ENCODE measurements at regions not wholly inside any gene's neighbourhood (a gene's known extent, or its start where the extent isn't known, plus 50 kb on each side); places are given as distances from the start of the nearest gene placed in this dataset.

DNA sequence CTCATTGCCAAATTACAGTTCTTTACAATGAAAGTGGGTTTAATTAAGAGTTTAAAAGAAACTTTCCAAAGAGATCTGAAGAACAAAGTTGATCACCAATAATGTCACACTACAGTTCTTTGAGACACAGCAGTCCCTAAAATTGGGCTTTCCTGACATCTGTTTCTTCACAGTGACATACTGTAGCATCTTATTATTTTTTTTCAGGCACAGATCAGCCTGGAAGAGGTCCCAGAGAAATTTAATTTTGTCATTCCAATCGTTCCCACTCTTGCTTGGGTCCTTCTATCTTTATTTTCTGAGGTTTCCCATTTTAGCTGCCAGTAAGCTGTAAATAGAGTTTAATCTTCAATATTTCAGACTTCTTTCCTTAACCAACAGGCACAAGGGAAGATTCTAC is 143.1 kb upstream of the FRMPD4 start:
- TF ChIP-seq, protein P1, sequence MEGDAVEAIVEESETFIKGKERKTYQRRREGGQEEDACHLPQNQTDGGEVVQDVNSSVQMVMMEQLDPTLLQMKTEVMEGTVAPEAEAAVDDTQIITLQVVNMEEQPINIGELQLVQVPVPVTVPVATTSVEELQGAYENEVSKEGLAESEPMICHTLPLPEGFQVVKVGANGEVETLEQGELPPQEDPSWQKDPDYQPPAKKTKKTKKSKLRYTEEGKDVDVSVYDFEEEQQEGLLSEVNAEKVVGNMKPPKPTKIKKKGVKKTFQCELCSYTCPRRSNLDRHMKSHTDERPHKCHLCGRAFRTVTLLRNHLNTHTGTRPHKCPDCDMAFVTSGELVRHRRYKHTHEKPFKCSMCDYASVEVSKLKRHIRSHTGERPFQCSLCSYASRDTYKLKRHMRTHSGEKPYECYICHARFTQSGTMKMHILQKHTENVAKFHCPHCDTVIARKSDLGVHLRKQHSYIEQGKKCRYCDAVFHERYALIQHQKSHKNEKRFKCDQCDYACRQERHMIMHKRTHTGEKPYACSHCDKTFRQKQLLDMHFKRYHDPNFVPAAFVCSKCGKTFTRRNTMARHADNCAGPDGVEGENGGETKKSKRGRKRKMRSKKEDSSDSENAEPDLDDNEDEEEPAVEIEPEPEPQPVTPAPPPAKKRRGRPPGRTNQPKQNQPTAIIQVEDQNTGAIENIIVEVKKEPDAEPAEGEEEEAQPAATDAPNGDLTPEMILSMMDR (conservative IDR thresholded peaks at IDR 0.05; ENCODE audit: low read length): no peak
- no peak for TF ChIP-seq EZH2phosphoT487 (IDR thresholded peaks at IDR 0.05; ENCODE audit: borderline replicate concordance, low read depth, low read length)

Measured in OCI-LY7 (cell line).